Prostate gland (tissue), 2 donors: ENCODE measurements at regions not wholly inside any gene's neighbourhood (a gene's known extent, or its start where the extent isn't known, plus 50 kb on each side); places are given as distances from the start of the nearest gene placed in this dataset.
A peak's percentile ranks its signal among the peaks of the same experiment; 100 is the strongest.

Experiments used
- DNase-seq: peaks from one replicate; pipeline ENCODE4 v3.0.0-alpha.2; 2019; ENCODE audit warnings: low spot score
- H3K27ac ChIP-seq, 2 donors: fragments of 200-600 bp; sonication (generic); 2 replicates each; pipeline ENCODE4 v1.5.1; 2017 to 2019
- H3K27me3 ChIP-seq: fragments of 200-600 bp; sonication (generic); replicated peaks from 2 replicates; pipeline ENCODE4 v1.5.1; 2019; ENCODE audit not compliant: insufficient read depth
- H3K36me3 ChIP-seq, 2 donors: fragments of 200-600 bp; sonication (generic); 1 replicate in 1 of 2; 2 replicates in 1 of 2; pipeline versions ENCODE4 v1.5.1 to v1.8.1; 2017 to 2019
- H3K4me1 ChIP-seq: fragments of 200-600 bp; sonication (generic); replicated peaks from 2 replicates; pipeline ENCODE4 v1.5.1; 2019
- H3K4me3 ChIP-seq, 2 donors: fragments of 200-600 bp; sonication (generic); 2 replicates each; pipeline ENCODE4 v1.5.1; 2017 to 2019
- H3K9me3 ChIP-seq: fragments of 200-600 bp; sonication (generic); 2 replicates; pipeline ENCODE4 v1.5.1; 2017
- POLR2A ChIP-seq: fragments of 450-650 bp; IDR thresholded peaks from one replicate; pipeline ENCODE4 v1.6.1; 2016; ENCODE audit warnings: antibody characterized with exemption, mild to moderate bottlenecking
- POLR2AphosphoS5 ChIP-seq: sonication (generic); formaldehyde crosslinking; IDR thresholded peaks from one replicate; pipeline ENCODE4 v1.6.1; 2017; ENCODE audit warnings: antibody characterized with exemption
- WGBS: methylation state at CpG from one replicate; pipeline ENCODE4 v1.1.5; 2018; 5-methylcytosine and 5-hydroxymethylcytosine counted together
- intact Hi-C: fragments of 100-400 bp; cut with DNase I; formaldehyde crosslinking; loops from one replicate; pipeline ENCODE4 v1.14.2; 2022
- TF ChIP-seq, protein P1 (sequence below), 4 experiments: fragments of 200-600 bp in 2 of 4; fragments of 450-650 bp in 2 of 4; sonication (generic) in 2 of 4; IDR thresholded peaks; 1 replicate in 3 of 4; 2 replicates in 1 of 4; pipeline ENCODE4 v1.5.1; 2016 to 2019; ENCODE audit warnings: antibody characterized with exemption in 4 of 4, mild to moderate bottlenecking in 2 of 4, moderate library complexity in 2 of 4

DNA sequence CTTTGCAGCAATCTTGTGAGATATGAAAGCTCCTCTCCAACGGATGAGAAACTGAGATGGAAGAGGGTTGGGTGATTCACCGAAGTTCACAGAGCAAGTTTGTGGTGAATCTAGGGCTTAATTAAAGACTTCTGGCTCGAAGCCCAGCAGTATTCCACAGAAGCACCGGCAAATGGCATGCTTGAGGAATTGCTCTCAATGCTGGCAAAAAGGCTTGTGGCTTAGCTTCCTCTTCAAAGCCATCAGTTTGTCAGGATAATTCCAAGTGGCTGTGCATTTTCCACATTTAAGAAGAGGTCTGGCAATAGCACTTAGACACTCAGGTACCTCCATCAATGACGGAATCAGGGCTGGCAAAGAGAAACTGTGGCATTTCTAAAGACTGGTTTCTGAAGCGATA lies 98.7 kb upstream of the SLC66A3 start:
- no peak for DNase-seq
- no peaks in the 10 kb centered on the region for H3K4me1 ChIP-seq
- no peak for TF ChIP-seq POLR2A
- no peak for TF ChIP-seq POLR2AphosphoS5
- TF ChIP-seq, protein P1, sequence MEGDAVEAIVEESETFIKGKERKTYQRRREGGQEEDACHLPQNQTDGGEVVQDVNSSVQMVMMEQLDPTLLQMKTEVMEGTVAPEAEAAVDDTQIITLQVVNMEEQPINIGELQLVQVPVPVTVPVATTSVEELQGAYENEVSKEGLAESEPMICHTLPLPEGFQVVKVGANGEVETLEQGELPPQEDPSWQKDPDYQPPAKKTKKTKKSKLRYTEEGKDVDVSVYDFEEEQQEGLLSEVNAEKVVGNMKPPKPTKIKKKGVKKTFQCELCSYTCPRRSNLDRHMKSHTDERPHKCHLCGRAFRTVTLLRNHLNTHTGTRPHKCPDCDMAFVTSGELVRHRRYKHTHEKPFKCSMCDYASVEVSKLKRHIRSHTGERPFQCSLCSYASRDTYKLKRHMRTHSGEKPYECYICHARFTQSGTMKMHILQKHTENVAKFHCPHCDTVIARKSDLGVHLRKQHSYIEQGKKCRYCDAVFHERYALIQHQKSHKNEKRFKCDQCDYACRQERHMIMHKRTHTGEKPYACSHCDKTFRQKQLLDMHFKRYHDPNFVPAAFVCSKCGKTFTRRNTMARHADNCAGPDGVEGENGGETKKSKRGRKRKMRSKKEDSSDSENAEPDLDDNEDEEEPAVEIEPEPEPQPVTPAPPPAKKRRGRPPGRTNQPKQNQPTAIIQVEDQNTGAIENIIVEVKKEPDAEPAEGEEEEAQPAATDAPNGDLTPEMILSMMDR (IDR thresholded peaks at IDR 0.05): no peak
- no peak overlapping the region for H3K4me3 ChIP-seq
- intact Hi-C loops: no loop called here
- H3K27ac ChIP-seq: no peak overlapping the region
- H3K27me3 ChIP-seq: no peaks in the 10 kb centered on the region
- H3K36me3 ChIP-seq: no peaks in the 10 kb centered on the region
- WGBS: 35% methylated on average over 6 of the region's 6 CpGs
- no peaks in the 10 kb centered on the region for H3K9me3 ChIP-seq

DNA sequence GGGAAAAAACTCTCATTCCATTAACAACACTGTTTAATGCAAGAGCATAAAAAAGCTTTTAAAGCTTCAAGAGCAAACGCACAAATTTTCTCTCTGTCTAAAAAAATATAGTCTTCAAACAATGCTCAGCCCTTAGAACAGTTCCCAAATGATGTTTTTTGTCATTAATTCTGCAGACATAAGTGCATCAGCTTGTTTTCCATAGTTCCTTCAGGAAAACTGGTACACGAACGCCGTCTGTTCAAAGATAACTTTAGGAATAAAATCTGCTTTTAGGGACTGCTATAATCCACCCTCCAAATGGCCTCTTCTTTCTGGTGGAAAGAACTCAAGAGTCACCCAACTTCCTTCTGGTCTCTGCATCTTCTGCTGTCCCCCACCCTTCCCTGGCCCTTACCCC lies 98.2 kb upstream of the SLC66A3 start:
- H3K4me1 ChIP-seq: no peaks in the 10 kb centered on the region
- H3K27ac ChIP-seq: no peak overlapping the region
- TF ChIP-seq POLR2A: no peak
- TF ChIP-seq, protein P1 (IDR thresholded peaks at IDR 0.05): no peak
- no peak for TF ChIP-seq POLR2AphosphoS5
- no peaks in the 10 kb centered on the region for H3K27me3 ChIP-seq
- no peaks in the 10 kb centered on the region for H3K36me3 ChIP-seq
- WGBS: 54% methylated on average over 4 of the region's 4 CpGs
- no peak for DNase-seq
- no peak overlapping the region for H3K4me3 ChIP-seq
- H3K9me3 ChIP-seq: no peaks in the 10 kb centered on the region
- intact Hi-C loops: no loop called here

DNA sequence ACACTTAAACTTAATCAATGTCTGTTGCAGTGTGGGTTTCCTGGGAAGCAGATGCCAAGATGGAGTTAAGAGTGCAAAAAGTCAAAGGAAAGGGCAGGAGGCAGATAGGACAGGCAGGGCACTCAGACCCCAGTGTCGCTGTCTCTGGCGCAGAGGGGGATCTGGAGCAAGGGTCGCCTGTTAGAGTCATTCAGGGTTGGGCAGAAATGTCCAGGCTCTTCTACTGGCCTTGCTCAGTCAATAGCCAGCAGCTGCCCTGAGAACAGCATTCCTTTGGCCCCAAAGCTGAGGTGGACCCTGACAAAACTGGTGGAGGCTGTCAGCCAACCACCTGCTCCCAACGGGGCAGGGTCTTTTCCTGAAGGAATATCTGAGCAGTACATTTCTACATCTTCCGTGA lies 97.1 kb upstream of the SLC66A3 start:
- Histone ChIP-seq H3K27ac (no peak overlapping the region), H3K4me3 (no peak overlapping the region), H3K9me3 (no peaks in the 10 kb centered on the region), H3K36me3 (no peaks in the 10 kb centered on the region), H3K27me3 (no peaks in the 10 kb centered on the region), H3K4me1 (no peaks in the 10 kb centered on the region)
- intact Hi-C loops: no loop called here
- TF ChIP-seq POLR2AphosphoS5 (no peak), POLR2A (no peak)
- TF ChIP-seq, protein P1 (IDR thresholded peaks at IDR 0.05): no peak
- WGBS: 79% methylated on average over 5 of the region's 5 CpGs
- DNase-seq: no peak

DNA sequence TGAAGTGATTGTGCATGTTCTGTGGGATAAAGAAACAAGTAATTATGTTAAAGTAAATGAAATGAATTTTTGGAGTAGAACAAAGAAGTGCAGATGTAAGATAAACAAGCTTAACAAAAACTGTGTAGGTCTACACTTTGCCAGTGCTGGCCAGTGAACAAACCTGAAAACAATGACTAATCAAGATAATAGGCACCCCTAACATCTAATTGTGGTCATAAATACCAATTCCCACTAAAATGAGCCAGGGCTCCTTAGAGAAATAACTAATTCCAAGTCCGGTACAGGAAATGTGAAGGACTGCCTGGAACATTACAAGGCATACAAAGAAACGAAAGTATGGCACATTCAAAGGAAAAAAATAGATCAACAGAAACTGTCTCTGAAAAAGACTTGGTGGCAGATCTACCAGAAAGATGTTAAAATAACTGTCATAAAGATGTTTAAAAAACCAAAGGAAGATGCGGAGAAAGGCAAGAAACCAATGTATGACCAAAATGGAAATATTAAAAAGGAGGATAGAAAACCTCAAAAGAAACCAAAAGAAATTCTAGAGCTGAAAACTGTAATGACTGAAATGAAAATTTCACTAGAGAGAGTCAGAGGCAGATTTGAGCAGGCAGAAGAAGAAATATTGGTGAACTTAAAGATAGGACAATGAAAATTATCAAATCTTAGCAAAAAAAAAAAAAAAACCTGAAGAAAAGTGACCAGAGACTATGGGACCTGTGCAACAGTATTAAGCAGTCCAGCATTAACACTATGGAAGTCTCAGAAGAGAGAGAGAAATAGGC lies 94.7 kb upstream of the SLC66A3 start:
- Histone ChIP-seq H3K27me3 (no peaks in the 10 kb centered on the region), H3K36me3 (no peaks in the 10 kb centered on the region), H3K4me3 (no peak overlapping the region), H3K4me1 (no peaks in the 10 kb centered on the region), H3K27ac (no peak overlapping the region), H3K9me3 (no peaks in the 10 kb centered on the region)
- no peak for DNase-seq
- intact Hi-C loops: no loop called here
- WGBS: 66% methylated on average over 3 of the region's 3 CpGs
- TF ChIP-seq POLR2A (no peak), POLR2AphosphoS5 (no peak)

DNA sequence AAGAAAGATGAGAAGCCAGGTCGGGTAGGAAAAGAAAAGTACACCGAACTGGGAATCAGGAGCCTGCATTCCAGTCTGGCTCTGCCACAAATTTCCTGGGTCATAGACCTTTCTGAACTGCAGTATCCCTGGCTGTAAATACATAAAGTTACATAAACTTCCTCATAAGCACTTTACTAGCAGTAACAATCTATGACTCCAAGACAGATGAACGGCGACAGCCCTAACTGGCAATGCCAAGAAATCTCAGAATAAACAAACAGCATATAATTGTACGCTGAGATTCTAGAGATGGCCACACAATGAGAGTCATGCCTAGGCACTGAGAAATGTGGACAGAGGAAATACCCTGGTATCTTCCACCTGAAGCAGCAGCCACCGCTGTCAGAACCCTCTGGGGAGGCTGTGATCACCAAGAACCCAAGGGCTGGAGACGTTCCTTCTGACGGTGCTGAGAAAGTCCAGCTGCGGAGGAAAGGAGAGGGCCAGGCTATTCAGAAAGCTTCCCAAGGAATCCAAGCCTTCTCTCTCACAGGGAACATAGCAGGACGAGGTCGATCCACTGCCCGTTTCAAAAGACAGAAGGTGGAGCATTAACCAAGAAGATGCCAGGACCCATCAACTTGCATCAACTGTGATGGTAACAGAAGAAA lies 89.3 kb upstream of the SLC66A3 start:
- DNase-seq: no peak
- no peaks in the 10 kb centered on the region for H3K9me3 ChIP-seq
- intact Hi-C loops: no loop called here
- H3K36me3 ChIP-seq: no peaks in the 10 kb centered on the region
- WGBS: 19% methylated on average over 12 of the region's 12 CpGs
- H3K27ac ChIP-seq: no peak overlapping the region
- no peaks in the 10 kb centered on the region for H3K27me3 ChIP-seq
- no peak overlapping the region for H3K4me3 ChIP-seq
- no peak for TF ChIP-seq POLR2A
- peak; percentile 38 for TF ChIP-seq POLR2AphosphoS5
- TF ChIP-seq, protein P1 (IDR thresholded peaks at IDR 0.05): no peak
- H3K4me1 ChIP-seq: no peaks in the 10 kb centered on the region
